GM19463 (cell line): ENCODE measurements at regions not wholly inside any gene's neighbourhood (a gene's known extent, or its start where the extent isn't known, plus 50 kb on each side); places are given as distances from the start of the nearest gene placed in this dataset.

Source experiments
- ATAC-seq: cut with Tn5 transposase; IDR thresholded peaks from one replicate; pipeline ENCODE4 v1.9.1; 2021; ENCODE audit warnings: mild to moderate bottlenecking, moderate library complexity; ENCODE audit not compliant: unreplicated experiment

DNA sequence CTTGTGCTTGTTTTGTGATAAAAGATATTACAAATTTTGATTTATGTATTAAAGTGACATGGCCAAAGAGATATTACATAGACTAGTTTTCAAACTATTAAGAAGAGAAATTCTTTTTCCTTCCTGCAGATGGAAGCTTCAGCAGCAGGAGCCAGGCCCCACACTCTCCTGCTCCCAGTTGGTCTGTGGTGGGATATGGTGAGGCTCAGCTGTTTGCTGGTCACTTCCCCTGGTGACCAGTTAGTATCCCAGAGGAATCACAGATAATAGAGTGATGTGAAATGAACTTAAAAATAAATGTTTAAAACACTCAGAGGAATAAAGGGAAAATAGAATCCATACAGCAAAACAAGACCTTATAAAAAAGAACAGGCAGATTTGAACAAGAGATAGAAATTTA is 154.7 kb downstream of the KTN1 start:
- ATAC-seq = no peak

DNA sequence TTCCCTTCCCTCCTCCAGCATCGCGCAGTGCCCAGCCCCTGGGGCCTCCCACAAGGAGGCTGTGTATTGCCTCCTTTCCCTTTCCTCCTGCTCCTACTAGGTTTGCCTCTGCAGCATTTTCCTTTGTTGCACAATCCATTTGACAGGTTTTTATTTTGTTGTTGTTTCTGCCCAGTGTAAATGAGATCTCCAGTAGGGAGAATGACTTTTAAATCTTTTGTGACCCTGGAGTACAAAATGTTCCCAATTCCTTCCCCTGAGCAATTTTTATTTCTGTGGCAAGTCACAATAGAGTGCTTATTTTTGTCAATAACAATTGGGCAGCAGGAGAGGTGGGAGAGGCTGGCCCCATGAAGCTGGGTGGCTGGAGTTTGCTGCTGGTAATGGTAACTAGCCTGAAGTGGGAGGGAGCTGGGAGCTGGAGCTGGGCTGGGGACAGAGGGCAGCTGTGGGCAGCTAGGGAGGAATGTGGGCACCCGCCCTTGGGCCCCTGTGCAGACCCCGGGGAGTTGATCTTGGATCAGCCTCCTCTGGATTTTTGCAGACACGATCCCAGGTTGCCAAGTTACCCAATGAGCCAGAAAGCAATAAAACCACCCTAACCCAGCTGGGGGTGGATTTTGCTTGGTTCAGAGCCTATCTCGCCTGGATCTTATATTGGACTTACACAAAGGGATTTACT is 160.1 kb downstream of the KTN1 start:
- no peak for ATAC-seq

DNA sequence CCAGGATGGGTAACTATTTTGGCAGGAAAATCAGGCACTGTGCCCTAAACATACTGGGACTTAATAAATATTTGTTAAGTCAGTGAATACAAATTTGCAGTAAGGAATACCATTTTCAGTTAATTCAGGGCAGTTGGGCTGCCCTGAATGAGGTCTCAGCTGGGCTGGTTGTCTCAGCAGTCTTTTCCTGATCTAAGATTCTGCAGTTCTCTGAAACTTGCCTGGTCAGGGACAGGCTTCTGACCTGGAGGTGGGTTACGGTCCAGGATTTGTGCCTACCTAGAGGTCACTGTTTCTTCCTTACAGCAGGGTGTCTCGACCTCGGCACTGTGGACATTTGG is 160.6 kb downstream of the KTN1 start:
- ATAC-seq = no peak

DNA sequence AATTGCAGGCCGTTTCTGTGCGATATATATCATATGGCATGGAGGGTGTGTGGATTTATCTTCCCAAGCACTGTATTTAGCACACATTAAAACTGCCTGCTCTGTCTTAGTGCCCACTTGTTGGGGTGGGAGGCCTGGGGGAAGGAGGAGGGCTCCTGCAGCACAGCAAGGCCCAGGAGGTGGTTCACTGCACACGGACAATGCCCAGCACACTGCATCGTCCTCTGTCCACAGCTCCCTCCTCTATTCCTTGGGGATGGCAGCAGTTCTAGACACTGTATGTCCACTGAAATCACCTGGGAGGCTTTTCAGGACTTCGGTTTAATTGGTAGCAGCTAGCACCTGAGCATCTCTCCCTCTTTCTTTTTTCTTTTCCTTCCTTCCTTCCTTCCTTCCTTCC is 161.2 kb downstream of the KTN1 start:
- no peak for ATAC-seq

- no peak for ATAC-seq
These were observed 163.5 kb downstream of the KTN1 start for GRCh38 chr14:55743551-55743950.

- ATAC-seq = no peak
These were observed 164.3 kb downstream of the KTN1 start for GRCh38 chr14:55744321-55744720.

GRCh38 chr14:55745906-55746305 is 165.9 kb downstream of the KTN1 start:
- no peak for ATAC-seq

DNA sequence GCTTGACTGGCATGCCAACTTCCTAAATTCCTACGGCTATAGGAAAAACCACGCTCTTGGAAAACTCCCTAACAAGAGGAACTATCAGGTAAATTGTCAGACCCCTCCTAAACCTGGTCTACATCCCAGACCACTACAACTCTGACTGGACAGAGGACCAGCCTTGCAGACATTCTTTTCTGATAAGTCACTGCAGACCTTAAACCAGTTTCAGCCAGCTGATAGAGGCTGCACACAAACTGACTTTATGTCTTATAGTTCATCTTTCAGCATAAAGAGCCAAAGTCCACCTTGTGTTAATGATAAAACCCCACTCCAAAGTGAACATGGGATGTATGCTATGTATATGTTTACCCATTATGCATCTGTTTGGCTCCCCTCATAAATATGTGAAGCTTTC is 166.6 kb downstream of the KTN1 start:
- no peak for ATAC-seq

GRCh38 chr14:55747186-55747585 is 167.2 kb downstream of the KTN1 start:
- ATAC-seq = no peak

DNA sequence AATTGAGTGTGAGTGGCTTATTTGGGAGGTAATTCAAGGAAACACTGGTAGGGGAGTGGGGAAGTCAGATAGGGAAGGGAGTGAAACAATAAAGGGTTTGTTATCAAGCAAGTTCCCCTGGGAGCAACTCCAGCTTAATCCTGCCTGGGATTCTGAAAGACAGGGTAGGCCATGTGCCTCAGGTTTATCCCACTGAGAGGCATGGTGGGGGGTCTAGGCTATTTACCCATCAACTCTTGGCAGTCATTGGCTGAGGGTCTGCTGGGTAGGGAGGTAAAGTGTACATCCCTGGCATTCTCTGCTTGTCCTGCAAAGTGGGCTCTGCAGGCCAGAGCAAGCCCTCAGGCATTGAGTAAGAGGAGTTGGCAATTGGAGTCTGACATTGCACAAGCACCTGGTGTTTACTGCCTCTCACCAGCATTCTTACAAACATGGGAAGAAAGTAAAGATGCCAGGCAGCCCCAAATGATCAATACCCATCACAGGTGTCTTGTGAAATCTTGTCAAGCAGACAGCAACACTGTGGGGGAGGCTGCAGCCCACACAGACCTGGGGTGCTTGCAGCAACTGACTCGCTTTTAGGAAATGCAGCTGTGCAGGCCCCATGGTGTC is 169.3 kb downstream of the KTN1 start:
- ATAC-seq = no peak

- no peak for ATAC-seq
These were observed 169.9 kb downstream of the KTN1 start for GRCh38 chr14:55749946-55750345.

GRCh38 chr14:55752580-55753390 is 172.8 kb downstream of the KTN1 start:
- no peak for ATAC-seq

DNA sequence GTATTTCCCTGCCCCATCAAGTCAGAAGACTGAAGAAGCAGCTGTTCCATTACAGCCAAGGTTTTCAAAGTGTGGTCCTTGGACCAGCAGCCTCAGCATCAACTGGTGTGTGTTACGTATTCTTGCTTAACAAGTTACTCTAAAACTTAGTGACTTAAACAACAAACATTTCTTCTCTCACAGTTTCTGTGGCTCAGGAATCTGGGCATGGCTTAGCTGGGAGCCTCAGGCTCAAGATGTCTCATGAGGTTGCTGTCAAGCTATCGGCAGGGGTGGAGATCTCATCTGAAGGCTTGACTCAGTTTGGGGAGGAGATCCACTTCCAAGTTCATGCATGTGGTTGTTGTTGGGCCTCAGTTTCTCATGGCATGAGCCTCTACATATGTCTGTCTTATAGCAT is 174.5 kb downstream of the KTN1 start:
- ATAC-seq = no peak

GRCh38 chr14:55754871-55755270 is 174.9 kb downstream of the KTN1 start:
- no peak for ATAC-seq

DNA sequence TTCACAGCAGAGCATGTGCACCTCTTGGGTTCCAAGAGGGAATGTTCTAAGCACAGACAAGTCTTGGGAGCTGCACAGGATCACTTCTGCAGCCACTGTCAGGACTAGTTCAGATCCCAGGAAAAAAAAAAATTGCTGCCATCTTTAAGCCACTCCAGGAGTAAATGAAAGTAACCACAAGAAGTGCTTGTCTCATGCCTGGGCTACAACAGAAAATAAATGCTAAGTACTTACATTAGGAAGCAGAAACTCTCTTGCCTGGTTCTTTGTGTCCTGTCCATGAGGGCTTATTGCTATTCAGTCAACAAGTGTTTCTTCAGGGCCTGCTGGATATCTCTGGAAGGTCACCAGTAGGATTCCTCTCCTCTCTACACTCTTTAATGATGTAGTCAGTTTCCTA is 176.1 kb downstream of the KTN1 start:
- no peak for ATAC-seq

GRCh38 chr14:55756557-55756956 is 176.6 kb downstream of the KTN1 start:
- no peak for ATAC-seq

DNA sequence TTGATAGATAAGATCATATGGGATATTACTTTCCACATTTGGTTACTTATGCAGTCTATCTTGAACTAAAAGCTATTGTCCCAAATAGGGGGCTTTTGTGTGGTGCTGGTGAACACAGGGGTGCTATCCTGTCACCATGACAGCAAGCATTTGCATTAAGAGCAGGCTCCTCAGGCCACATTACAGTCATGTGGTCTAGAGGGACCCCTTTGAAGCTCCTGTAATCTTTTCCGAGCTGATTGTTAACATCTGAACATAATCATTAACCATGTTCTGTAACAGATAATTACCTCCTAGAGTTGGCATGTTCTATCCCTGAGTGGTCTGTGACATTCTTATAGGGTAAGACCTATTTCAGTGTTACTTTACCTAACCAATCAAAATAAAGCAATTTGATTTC is 178.8 kb downstream of the KTN1 start:
- no peak for ATAC-seq

- ATAC-seq = no peak
These were observed 181.0 kb downstream of the KTN1 start for GRCh38 chr14:55760789-55761566.

DNA sequence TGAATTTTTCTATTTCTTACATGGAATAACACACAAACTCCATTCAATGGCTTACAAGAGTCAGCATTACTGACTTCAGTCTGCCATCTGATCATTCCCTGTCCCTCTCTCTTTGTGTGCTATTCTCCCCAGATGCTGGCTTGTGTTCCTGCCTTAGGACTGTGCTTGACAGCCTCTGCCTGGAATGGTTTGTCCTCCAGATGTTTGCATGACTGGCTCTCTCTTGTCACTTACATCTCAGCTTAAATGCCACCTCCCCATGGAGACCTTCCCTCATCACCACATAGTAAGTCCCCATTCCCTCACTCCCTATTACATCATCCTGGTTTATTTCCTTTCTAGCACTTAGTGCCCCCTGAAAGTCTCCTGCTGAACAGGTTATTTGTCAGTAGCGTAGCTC is 181.6 kb downstream of the KTN1 start:
- no peak for ATAC-seq

DNA sequence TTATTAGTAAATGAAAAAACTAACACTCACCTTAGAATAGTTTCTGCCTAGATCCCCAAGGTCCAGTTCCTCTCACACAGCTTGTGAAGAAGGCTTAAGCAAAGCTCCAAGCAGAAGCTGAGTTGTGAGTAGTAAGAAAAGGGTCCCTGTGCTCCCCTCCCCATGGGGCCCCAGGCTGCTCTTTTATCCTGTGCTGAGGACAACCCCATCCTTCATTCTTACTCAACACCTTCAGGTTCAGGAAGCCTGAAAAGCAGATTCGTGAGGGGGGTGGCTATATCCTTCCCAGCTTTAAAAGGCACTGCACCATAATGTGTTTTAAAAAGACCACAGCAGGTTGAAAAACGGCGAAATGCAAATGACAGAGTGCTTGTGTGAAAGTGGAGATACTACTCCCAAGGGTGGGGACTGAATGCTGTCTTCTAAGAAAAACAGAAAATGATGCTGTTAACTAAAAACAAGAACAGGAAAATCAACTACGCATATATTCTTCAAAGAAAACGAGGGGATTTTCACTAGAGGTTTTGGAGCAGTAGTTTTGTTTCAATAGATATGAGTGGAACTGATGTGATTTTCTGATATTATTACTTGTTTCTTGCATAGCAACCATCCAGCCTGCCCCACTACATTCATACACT is 182.7 kb downstream of the KTN1 start:
- no peak for ATAC-seq

GRCh38 chr14:55764784-55765183 is 184.8 kb downstream of the KTN1 start:
- ATAC-seq = no peak
